Activated CD4-positive, alpha-beta T cell treated with anti-CD3 and anti-CD28 coated beads, Interleukin-2, amount 50 U/mL, for 16 hours (primary cell): ENCODE measurements at regions not wholly inside any gene's neighbourhood (a gene's known extent, or its start where the extent isn't known, plus 50 kb on each side); places are given as distances from the start of the nearest gene placed in this dataset.

Experiments
- DNase-seq: peaks from one replicate; pipeline ENCODE4 v3.0.0-alpha.2; 2020

DNA sequence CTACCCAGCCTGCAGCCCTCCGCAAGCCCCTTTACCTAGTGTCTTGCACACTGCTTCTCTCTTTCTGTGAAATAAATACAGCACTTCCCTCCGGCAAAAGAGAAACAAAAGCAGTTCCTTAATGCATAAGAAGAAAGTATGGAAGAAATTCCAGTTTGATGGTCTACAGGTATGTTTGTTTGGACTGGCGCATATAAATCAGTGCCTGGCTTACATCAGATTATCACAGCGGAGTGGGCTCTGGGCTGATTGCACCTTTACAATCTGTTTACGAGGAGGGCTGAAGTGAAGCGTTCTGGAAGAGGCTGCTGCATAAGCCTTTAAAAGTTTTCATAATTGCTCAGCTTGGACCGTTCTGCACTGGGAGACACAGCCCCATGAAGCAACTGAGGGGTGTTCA is 153.5 kb upstream of the FOXF1 start:
- DNase-seq, result no peak

DNA sequence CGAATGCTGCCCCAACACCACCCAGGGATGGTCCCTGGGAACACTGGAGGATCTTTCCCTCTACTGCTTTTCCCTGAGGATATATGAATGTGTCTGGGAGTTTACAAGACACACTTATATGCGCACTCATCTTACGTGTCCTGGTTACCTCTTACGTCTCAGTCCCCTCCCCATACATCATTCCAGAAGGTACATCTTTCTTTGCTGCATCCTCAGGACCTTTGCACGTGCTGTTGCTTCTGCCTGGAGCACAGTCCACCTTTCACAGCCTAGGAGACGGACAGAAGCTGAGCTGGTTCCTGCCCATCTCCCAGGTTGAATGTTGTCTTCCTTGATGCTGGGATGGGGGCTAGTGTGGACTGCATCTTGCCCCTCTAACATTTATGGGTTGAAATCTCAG is 153.0 kb upstream of the FOXF1 start:
- DNase-seq, result no peak

- DNase-seq, result no peak
Measured at GRCh38 chr16:86357950-86358349, 152.4 kb upstream of the FOXF1 start.

GRCh38 chr16:86359571-86359970 is 150.8 kb upstream of the FOXF1 start:
- DNase-seq, result no peak

- DNase-seq, result no peak
Measured at GRCh38 chr16:86362155-86362849, 148.0 kb upstream of the FOXF1 start.

DNA sequence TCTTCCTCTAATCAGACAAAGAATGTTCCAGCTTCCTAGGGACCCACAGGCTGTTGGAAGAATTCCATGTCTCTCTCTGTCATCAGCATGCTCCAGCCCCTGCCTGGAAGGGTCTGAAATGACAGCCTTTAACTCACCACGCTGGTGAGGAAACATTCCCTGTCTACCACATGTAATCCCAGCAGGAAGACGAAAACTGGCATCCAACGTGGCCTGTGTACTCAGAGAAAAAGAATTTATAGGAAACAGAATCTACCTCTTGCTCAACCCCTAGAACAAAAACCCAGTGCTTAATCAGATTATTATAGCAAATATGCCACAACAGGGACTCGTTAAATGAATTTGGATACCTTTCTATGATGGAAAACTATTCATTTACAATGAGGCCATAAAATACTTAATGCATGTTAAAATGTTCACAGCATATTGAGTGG is 147.3 kb upstream of the FOXF1 start:
- DNase-seq, result no peak

- no peak for DNase-seq
Measured at GRCh38 chr16:86363836-86364618, 146.3 kb upstream of the FOXF1 start.

- no peak for DNase-seq
Measured at GRCh38 chr16:86364653-86365380, 145.5 kb upstream of the FOXF1 start.

DNA sequence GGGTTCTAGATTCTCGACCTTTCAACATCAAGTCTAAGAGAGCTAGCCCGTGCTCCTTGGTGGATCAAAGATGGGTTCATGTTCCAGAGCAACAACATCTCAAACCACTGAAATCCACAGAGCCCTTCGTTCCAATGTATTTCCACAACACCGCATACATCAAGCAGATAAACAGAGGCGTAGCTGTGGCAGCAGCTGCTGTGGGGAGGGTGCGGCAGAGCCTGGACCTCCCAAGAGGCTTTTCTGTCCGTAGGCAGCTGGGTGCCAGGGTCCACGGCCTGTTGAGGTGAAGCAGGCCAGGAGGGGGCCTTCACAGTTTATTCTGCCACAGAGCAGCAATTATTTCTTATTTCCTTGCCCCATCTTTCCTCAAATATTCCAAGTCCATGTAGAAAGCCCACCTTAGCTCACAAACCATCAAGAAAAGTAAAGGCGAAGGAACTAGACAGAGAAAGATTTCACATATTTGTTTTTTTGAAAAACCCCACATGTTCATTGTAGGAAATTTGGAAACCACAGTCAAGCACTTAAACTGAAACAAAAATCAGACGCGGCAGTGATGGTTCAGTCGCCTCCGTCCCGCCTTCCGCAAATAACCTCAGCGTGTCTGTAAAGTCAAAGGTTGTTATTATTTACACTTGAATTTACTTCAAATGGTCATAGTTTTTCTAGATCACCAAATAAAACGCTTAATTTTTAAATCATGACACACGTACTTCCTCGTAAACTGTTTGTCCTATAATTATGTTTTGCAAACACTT is 144.6 kb upstream of the FOXF1 start:
- DNase-seq, result no peak

GRCh38 chr16:86366481-86366880 is 143.8 kb upstream of the FOXF1 start:
- no peak for DNase-seq

DNA sequence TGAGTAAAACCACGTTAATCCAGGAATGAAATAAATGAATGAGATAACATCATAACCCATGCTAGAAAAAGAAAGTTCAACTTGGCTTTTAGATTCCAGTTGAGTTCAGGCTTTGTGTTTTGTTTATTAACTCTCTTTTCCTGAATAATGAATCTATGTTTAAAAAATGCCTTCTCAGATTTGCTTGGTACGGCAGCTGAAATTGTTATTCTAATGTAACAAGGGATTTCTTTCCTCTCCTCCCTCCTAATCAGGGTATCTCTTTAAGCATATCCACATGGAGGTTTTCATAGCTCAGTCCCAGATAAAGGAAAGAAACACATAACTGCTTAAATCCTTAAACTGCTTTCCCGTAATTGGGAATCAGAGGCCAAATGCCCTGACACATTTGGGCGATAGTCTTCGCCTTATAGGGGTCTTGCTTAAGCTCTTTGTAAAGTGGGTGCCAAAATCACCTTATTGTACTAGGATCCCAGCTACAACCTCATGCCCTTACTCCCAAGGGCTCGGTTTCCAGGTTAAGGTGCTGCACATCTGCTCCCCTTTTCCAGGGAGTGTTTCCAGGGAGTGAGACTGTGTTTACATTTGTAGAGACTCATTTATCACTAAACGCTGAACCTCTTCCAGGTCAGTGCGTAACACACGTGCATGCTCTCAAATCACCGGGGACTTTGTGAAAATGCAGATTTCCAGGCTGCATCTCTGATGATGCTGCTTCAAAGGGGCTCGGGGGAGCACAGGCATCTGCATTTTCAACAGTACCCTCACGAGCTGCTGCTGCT is 142.8 kb upstream of the FOXF1 start:
- no peak for DNase-seq

GRCh38 chr16:86368261-86368660 is 142.1 kb upstream of the FOXF1 start:
- no peak for DNase-seq

- no peak for DNase-seq
Measured at GRCh38 chr16:86370062-86370461, 140.3 kb upstream of the FOXF1 start.

GRCh38 chr16:86371083-86371803 is 139.1 kb upstream of the FOXF1 start:
- no peak for DNase-seq

DNA sequence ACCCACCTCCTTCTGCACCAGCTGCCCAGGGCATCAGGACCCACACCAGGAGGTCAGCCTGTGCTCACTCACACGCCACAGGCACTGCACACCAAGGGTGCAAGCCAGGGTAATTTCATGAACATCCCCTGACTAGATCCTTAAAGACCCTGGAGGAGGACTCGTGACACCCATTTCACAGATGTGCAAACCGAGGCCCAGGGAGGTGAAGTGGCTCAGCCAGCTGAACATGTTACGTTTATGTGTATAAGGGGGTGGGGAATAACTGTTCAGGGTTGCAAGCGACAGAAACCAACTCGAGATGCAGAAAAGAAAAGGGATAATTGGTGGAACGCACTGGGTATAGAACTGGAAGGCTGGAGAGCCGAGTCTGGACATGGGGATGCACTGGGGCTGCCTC is 138.1 kb upstream of the FOXF1 start:
- DNase-seq, result no peak

DNA sequence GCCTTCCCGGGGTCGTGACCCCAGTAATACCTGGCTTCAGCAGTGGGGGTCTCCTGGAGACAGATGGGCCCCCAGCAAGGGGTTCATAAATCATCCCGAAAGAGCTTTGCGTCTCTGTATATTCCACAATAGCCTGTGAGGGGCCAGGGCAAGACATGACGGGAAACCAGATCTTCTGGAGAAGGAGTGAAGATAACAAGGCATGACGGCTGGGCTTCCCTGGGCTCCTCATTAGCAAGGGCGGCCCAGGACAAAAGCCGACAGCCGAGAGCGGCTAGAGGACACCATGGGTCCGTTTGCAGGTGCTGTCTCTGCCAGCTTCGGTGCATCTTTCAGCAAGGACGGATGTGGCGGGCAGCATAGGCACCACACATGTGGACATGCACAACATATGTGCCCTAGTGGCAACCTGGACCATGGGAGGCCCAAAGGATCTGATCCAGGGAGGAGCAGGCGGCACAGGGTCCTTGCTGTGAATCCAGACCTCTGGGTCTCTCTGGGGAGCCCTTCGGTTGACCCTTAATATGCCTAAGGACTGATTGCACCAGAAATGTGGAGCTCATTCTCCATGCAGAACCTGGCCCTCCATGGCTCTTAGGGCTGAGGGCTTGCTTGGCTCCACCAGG is 136.9 kb upstream of the FOXF1 start:
- DNase-seq, result no peak

- DNase-seq, result no peak
Measured at GRCh38 chr16:86374603-86375130, 135.7 kb upstream of the FOXF1 start.

DNA sequence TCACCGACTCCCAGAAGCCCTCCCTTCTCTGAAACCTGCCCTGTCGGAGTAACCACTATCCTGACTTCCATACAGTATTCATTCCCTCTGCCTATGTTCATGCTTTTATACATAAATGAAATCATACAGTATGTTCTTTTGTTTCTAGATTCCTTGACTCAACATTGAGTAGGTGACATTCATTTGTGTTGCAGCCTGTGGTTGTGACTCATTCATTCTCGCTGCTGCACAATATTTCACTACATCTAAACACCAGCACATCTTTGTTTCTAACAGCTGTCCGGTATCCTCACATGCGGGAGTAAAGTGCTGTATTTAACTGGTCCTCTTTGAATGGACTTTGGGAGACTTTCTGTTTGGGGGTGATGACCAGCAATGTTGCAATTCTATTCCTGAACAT is 135.0 kb upstream of the FOXF1 start:
- no peak for DNase-seq

GRCh38 chr16:86375851-86376250 is 134.5 kb upstream of the FOXF1 start:
- no peak for DNase-seq

- DNase-seq, result no peak
Measured at GRCh38 chr16:86376837-86377236, 133.5 kb upstream of the FOXF1 start.
